H1 (cell line): ENCODE measurements at regions not wholly inside any gene's neighbourhood (a gene's known extent, or its start where the extent isn't known, plus 50 kb on each side); places are given as distances from the start of the nearest gene placed in this dataset.

Experiments used
- CTCF ChIA-PET: fragments of 300-600 bp; sonication (Branson Sonifier 250); formaldehyde crosslinking; loops from one replicate; lab custom pipeline; 2021; ENCODE audit not compliant: partially characterized antibody; lab: Charles Lee
- POLR2A ChIA-PET: fragments of 300-600 bp; sonication (Branson Sonifier 250); formaldehyde crosslinking; loops from one replicate; lab custom pipeline; 2021; ENCODE audit warnings: inconsistent platforms; ENCODE audit not compliant: partially characterized antibody; lab: Charles Lee
- DNase-seq, 2 experiments: peaks; one replicate each; pipeline versions ENCODE4 v3.0.0 to v3.0.0-alpha.2; 2010 to 2022; ENCODE audit warnings: low spot score in 2 of 2, low read depth in 1 of 2, mixed read lengths in 1 of 2
- FAIRE-seq: peaks from 2 replicates; lab custom pipeline; 2011; peaks lifted over from hg19 to GRCh38; lab: Jason Lieb, UNC
- H2AFZ ChIP-seq: 2 replicates; pipeline ENCODE4 v1.8.1; 2012; ENCODE audit warnings: low read length, inconsistent platforms
- H2AK5ac ChIP-seq: 2 replicates; pipeline ENCODE4 v1.6.1; 2013; ENCODE audit warnings: low read depth, low read length
- H2BK120ac ChIP-seq: replicated peaks from 2 replicates; pipeline ENCODE3; 2013; ENCODE audit warnings: low read depth, low read length, inconsistent platforms
- H2BK12ac ChIP-seq: 2 replicates; pipeline ENCODE4 v1.6.1; 2013; ENCODE audit warnings: low read depth, low read length
- H2BK15ac ChIP-seq: 2 replicates; pipeline ENCODE4 v1.6.1; 2013; ENCODE audit warnings: low read length
- H2BK20ac ChIP-seq: 2 replicates; pipeline ENCODE4 v1.6.1; 2013; ENCODE audit warnings: low read length
- H2BK5ac ChIP-seq: 2 replicates; pipeline ENCODE4 v1.6.1; 2013; ENCODE audit warnings: low read depth, low read length
- H3K14ac ChIP-seq: 2 replicates; pipeline ENCODE4 v1.6.1; 2013; ENCODE audit warnings: inconsistent platforms; ENCODE audit not compliant: insufficient read length
- H3K18ac ChIP-seq: 2 replicates; pipeline ENCODE4 v1.6.1; 2013; ENCODE audit warnings: low read length; ENCODE audit errors: extremely low read depth
- H3K23ac ChIP-seq: 2 replicates; pipeline ENCODE4 v1.6.1; 2013; ENCODE audit warnings: inconsistent platforms; ENCODE audit not compliant: insufficient read length
- H3K23me2 ChIP-seq: 2 replicates; pipeline ENCODE4 v1.6.1; 2013; ENCODE audit warnings: low read depth, low read length
- H3K27ac ChIP-seq: 2 replicates; pipeline ENCODE4 v1.6.1; 2011; ENCODE audit warnings: low read depth, low read length, inconsistent platforms
- H3K27me3 ChIP-seq, 4 experiments: replicated peaks in 1 of 4; 1 replicate in 1 of 4; 2 replicates in 3 of 4; pipeline versions ENCODE4 v1.6.1 to v1.8.1; 2011 to 2013; ENCODE audit warnings: low read length in 3 of 4, mild to moderate bottlenecking in 3 of 4, inconsistent platforms in 2 of 4, mixed read lengths in 2 of 4, moderate library complexity in 1 of 4; ENCODE audit not compliant: control insufficient read depth in 3 of 4, insufficient read depth in 3 of 4; ENCODE audit errors: extremely low read depth in 1 of 4
- H3K36me3 ChIP-seq, 4 experiments: 2 replicates each; pipeline versions ENCODE4 v1.6.1 to v1.8.1; 2011 to 2013; ENCODE audit warnings: mild to moderate bottlenecking in 4 of 4, low read length in 3 of 4, moderate library complexity in 2 of 4, control low read depth in 1 of 4, inconsistent platforms in 1 of 4; ENCODE audit not compliant: insufficient read depth in 4 of 4, control insufficient read depth in 2 of 4
- H3K4ac ChIP-seq: replicated peaks from 2 replicates; pipeline ENCODE3; 2013; ENCODE audit warnings: low read length, low read depth, mixed read lengths, inconsistent platforms; ENCODE audit not compliant: insufficient read length
- H3K4me1 ChIP-seq, 4 experiments: replicated peaks in 1 of 4; 1 replicate in 1 of 4; 2 replicates in 3 of 4; pipeline versions ENCODE4 v1.6.1 to v1.8.1; 2011 to 2013; ENCODE audit warnings: low read length in 3 of 4, inconsistent platforms in 2 of 4, mixed read lengths in 1 of 4; ENCODE audit not compliant: insufficient read depth in 4 of 4, control insufficient read depth in 3 of 4
- H3K4me2 ChIP-seq, 2 experiments: 2 replicates each; pipeline versions ENCODE4 v1.6.1 to v1.8.1; 2011 to 2013; ENCODE audit warnings: low read depth in 2 of 2, low read length in 2 of 2, control low read depth in 1 of 2, inconsistent platforms in 1 of 2, mild to moderate bottlenecking in 1 of 2; ENCODE audit not compliant: insufficient read depth in 1 of 2
- H3K4me3 ChIP-seq, 4 experiments: fragments of 200-600, 300-600 bp in 1 of 4; sonication (generic), shearing (Covaris generic), sonication (Bioruptor Twin) in 1 of 4; 2 replicates each; pipeline versions ENCODE4 v1.5.1 to v1.8.1; 2011 to 2016; ENCODE audit warnings: low read length in 4 of 4, low read depth in 3 of 4, control low read depth in 2 of 4, inconsistent platforms in 2 of 4, mild to moderate bottlenecking in 2 of 4, mixed read lengths in 1 of 4, moderate library complexity in 1 of 4; ENCODE audit not compliant: insufficient read depth in 2 of 4; ENCODE audit errors: extremely low read depth in 1 of 4
- H3K56ac ChIP-seq: replicated peaks from 2 replicates; pipeline ENCODE3; 2013; ENCODE audit warnings: low read depth, mild to moderate bottlenecking, mixed read lengths, low read length, inconsistent platforms; ENCODE audit not compliant: insufficient read length
- H3K79me1 ChIP-seq: 2 replicates; pipeline ENCODE4 v1.6.1; 2013; ENCODE audit warnings: low read depth, low read length, control low read depth
- H3K79me2 ChIP-seq, 2 experiments: 2 replicates each; pipeline versions ENCODE4 v1.6.1 to v1.8.1; 2012 to 2013; ENCODE audit warnings: low read length in 2 of 2, mild to moderate bottlenecking in 2 of 2, inconsistent platforms in 1 of 2; ENCODE audit not compliant: insufficient read depth in 2 of 2, control insufficient read depth in 1 of 2
- H3K9ac ChIP-seq, 4 experiments: replicated peaks in 1 of 4; 1 replicate in 1 of 4; 2 replicates in 3 of 4; pipeline versions ENCODE4 v1.6.1 to v1.8.1; 2011 to 2013; ENCODE audit warnings: low read depth in 3 of 4, low read length in 3 of 4, control low read depth in 2 of 4, mild to moderate bottlenecking in 2 of 4, moderate library complexity in 2 of 4, inconsistent platforms in 1 of 4; ENCODE audit errors: extremely low read depth in 1 of 4
- H3K9me3 ChIP-seq, 2 experiments: 2 replicates each; pipeline versions ENCODE4 v1.6.1 to v1.8.1; 2012 to 2013; ENCODE audit warnings: mild to moderate bottlenecking in 2 of 2, moderate library complexity in 2 of 2, control low read depth in 1 of 2, inconsistent platforms in 1 of 2, low read depth in 1 of 2, low read length in 1 of 2, mixed read lengths in 1 of 2; ENCODE audit not compliant: insufficient read depth in 2 of 2
- H4K20me1 ChIP-seq, 2 experiments: replicated peaks in 1 of 2; 2 replicates each; pipeline versions ENCODE3 to v1.8.1; 2011 to 2013; ENCODE audit warnings: inconsistent platforms in 2 of 2, low read length in 2 of 2, mild to moderate bottlenecking in 1 of 2; ENCODE audit not compliant: insufficient read depth in 2 of 2, control insufficient read depth in 1 of 2
- H4K5ac ChIP-seq: 2 replicates; pipeline ENCODE4 v1.6.1; 2013; ENCODE audit warnings: low read length, low read depth, mixed read lengths, inconsistent platforms; ENCODE audit not compliant: insufficient read length
- H4K8ac ChIP-seq: 2 replicates; pipeline ENCODE4 v1.8.0; 2013; ENCODE audit warnings: mild to moderate bottlenecking, moderate library complexity, low read length, inconsistent platforms; ENCODE audit not compliant: insufficient read depth; ENCODE audit errors: extremely low read depth
- H4K91ac ChIP-seq: replicated peaks from 2 replicates; pipeline ENCODE3; 2013; ENCODE audit warnings: low read length, mixed read lengths, inconsistent platforms; ENCODE audit not compliant: insufficient read length
- BCL11A ChIP-seq, 2 experiments: IDR thresholded peaks; one replicate each; pipeline ENCODE4 v1.6.1; 2011; ENCODE audit warnings: low read depth in 2 of 2, low read length in 2 of 2, mild to moderate bottlenecking in 2 of 2
- CREB1 ChIP-seq: IDR thresholded peaks from 2 replicates; pipeline ENCODE4 v1.6.1; 2012; ENCODE audit warnings: inconsistent platforms
- CTBP2 ChIP-seq: IDR thresholded peaks from 2 replicates; pipeline ENCODE4 v1.7.0; 2011; ENCODE audit warnings: borderline replicate concordance, mild to moderate bottlenecking, moderate library complexity, mixed read lengths, low read length; ENCODE audit not compliant: insufficient read depth, insufficient read length
- CTCF ChIP-seq, 3 experiments: IDR thresholded peaks; 1 replicate in 2 of 3; 2 replicates in 1 of 3; pipeline versions ENCODE4 v1.5.1 to v1.6.1; 2011; ENCODE audit warnings: low read length in 3 of 3, mild to moderate bottlenecking in 3 of 3, inconsistent platforms in 2 of 3, low read depth in 1 of 3, moderate library complexity in 1 of 3; ENCODE audit not compliant: insufficient read depth in 1 of 3; ENCODE audit errors: control extremely low read depth in 1 of 3
- E2F6 ChIP-seq: IDR thresholded peaks from 2 replicates; pipeline ENCODE4 v1.6.1; 2012; ENCODE audit warnings: inconsistent platforms
- HDAC2 ChIP-seq, 2 experiments: fragments of 300-600 bp in 1 of 2; sonication (generic) in 1 of 2; IDR thresholded peaks; 2 replicates each; pipeline ENCODE4 v1.6.1; 2011 to 2012; ENCODE audit warnings: low read depth in 2 of 2, low read length in 2 of 2, mild to moderate bottlenecking in 2 of 2, moderate library complexity in 2 of 2, borderline replicate concordance in 1 of 2, inconsistent platforms in 1 of 2
- HDAC6 ChIP-seq: IDR thresholded peaks from one replicate; pipeline ENCODE4 v1.7.1; 2012; ENCODE audit warnings: low read depth, mild to moderate bottlenecking, inconsistent platforms, low read length, moderate library complexity
- MAFK ChIP-seq: IDR thresholded peaks from 2 replicates; pipeline ENCODE4 v1.6.1; 2012; ENCODE audit warnings: low read depth, mild to moderate bottlenecking, improper control_type of control experiment, low read length
- POU5F1 ChIP-seq: IDR thresholded peaks from 2 replicates; pipeline ENCODE4 v1.6.1; 2011; ENCODE audit warnings: low read depth, mild to moderate bottlenecking, low read length, moderate library complexity
- RXRA ChIP-seq: IDR thresholded peaks from 2 replicates; pipeline ENCODE4 v1.6.1; 2011; ENCODE audit warnings: low read depth, mild to moderate bottlenecking, low read length, moderate library complexity; ENCODE audit not compliant: insufficient read depth
- TBP ChIP-seq: IDR thresholded peaks from 2 replicates; pipeline ENCODE4 v1.6.1; 2011; ENCODE audit warnings: low read depth, low read length, improper control_type of control experiment
- WGBS, 2 experiments: shearing (Covaris generic) in 1 of 2; methylation state at CpG; one replicate each; pipeline versions ENCODE4 v1.1.6 to v1.1.7; 2013 to 2015; ENCODE audit warnings: low lambda C conversion rate in 2 of 2, mixed read lengths in 2 of 2, inconsistent platforms in 1 of 2, low coverage in 1 of 2, missing lambda C conversion rate in 1 of 2; ENCODE audit not compliant: insufficient replicate concordance in 2 of 2, insufficient coverage in 1 of 2, insufficient read length in 1 of 2; ENCODE audit errors: extremely low coverage in 1 of 2, missing lambda C conversion rate in 1 of 2; 5-methylcytosine and 5-hydroxymethylcytosine counted together

- ChIA-PET CTCF (interaction anchor here (1.2 to 2.8 kb wide), 8 partner anchors 75 to 281 kb away, joined by 3 to 9 read pairs (median 4); partner anchors contain the start of genes AMIGO2 and PCED1B), POLR2A (no interaction called here)
- no peak for DNase-seq
- TF ChIP-seq HDAC6: no peak
- TF ChIP-seq TBP: no peak
- no peak for TF ChIP-seq POU5F1
- no peak for TF ChIP-seq CTBP2
- TF ChIP-seq CREB1: no peak
- no peak for TF ChIP-seq RXRA
- no peak for TF ChIP-seq E2F6
- TF ChIP-seq MAFK: no peak
- TF ChIP-seq CTCF (IDR thresholded peaks at IDR 0.05; ENCODE audit: control extremely low read depth in 1 of 3, insufficient read depth in 1 of 3, low read depth in 1 of 3, low read length in 3 of 3): no peak
- TF ChIP-seq HDAC2 (IDR thresholded peaks at IDR 0.05; ENCODE audit: borderline replicate concordance in 1 of 2, low read depth in 2 of 2, low read length in 2 of 2): no peak
- TF ChIP-seq BCL11A (IDR thresholded peaks at IDR 0.05; ENCODE audit: low read depth in 2 of 2, low read length in 2 of 2): no peak
Observed at GRCh38 chr12:47302111-47302671, 222.4 kb upstream of the AMIGO2 start.

More at GRCh38 chr12:47302111-47302671, 222.4 kb upstream of the AMIGO2 start:
- no peaks in the 10 kb centered on the region for H3K36me3 ChIP-seq
- H3K56ac ChIP-seq: no peak overlapping the region
- H3K9me3 ChIP-seq: no peaks in the 10 kb centered on the region
- no peak overlapping the region for H2AK5ac ChIP-seq
- no peak overlapping the region for H2BK12ac ChIP-seq
- no peaks in the 10 kb centered on the region for H3K79me2 ChIP-seq
- no peak overlapping the region for H2AFZ ChIP-seq
- H3K4me1 ChIP-seq: no peaks in the 10 kb centered on the region
- H3K4ac ChIP-seq: no peak overlapping the region
- no peaks in the 10 kb centered on the region for H3K79me1 ChIP-seq
- H4K20me1 ChIP-seq: no peaks in the 10 kb centered on the region
- no peak overlapping the region for H3K4me3 ChIP-seq
- H4K5ac ChIP-seq: no peak overlapping the region
- no peak overlapping the region for H3K23ac ChIP-seq
- no peak overlapping the region for H2BK120ac ChIP-seq
- H3K23me2 ChIP-seq: no peaks in the 10 kb centered on the region
- H2BK5ac ChIP-seq: no peak overlapping the region
- H4K91ac ChIP-seq: no peak overlapping the region
- no peak for FAIRE-seq
- H2BK20ac ChIP-seq: no peak overlapping the region
- no peak overlapping the region for H4K8ac ChIP-seq
- no peak overlapping the region for H2BK15ac ChIP-seq
- H3K4me2 ChIP-seq: no peak overlapping the region
- H3K27me3 ChIP-seq: no peaks in the 10 kb centered on the region
- 88% methylated on average over 6 of the region's 6 CpGs; no CpG with 5 or more reads in 1 of the 2 experiments for WGBS, 2 experiments
- no peak overlapping the region for H3K9ac ChIP-seq
- H3K18ac ChIP-seq: no peak overlapping the region
- H3K14ac ChIP-seq: no peak overlapping the region
- H3K27ac ChIP-seq: no peak overlapping the region
